ENCODE measurements at regions not wholly inside any gene's neighbourhood (a gene's known extent, or its start where the extent isn't known, plus 50 kb on each side); places are given as distances from the start of the nearest gene placed in this dataset.

- TF ChIP-seq CTCF (IDR thresholded peaks at IDR 0.05), result no peak
- TF ChIP-seq EZH2 (IDR thresholded peaks at IDR 0.05; ENCODE audit: borderline replicate concordance, insufficient read depth, low read depth, low read length, poor library complexity, severe bottlenecking), result no peak
Observed at GRCh38 chr7:19376538-19376937, 231.3 kb upstream of the FERD3L start.

Data from B cell (primary cell).